ENCODE measurements at regions not wholly inside any gene's neighbourhood (a gene's known extent, or its start where the extent isn't known, plus 50 kb on each side); places are given as distances from the start of the nearest gene placed in this dataset.

DNA sequence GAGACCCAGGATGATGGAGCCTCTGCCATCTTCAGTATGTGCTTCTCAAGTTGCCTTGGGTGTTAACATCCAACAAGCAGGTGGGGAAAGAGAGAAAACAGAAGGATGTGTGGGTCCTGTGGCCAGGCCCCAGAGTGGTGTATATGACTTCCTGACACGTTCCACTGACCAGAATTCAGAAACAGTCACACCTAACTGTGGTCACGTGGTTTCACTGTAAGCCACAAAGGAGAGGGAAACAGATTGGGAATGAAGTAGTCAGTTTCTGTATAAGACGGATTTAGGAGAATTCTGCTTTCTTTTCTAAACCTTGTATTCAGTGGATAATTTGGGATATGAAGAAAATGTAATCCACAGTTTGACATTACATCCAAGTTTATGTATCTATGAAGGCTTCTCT is 454.1 kb upstream of the IL12A start:
- no peaks in the 10 kb centered on the region for H3K9me3 ChIP-seq

GRCh38 chr3:159536876-159537275 is 451.8 kb upstream of the IL12A start:
- no peak for TF ChIP-seq CTCF (IDR thresholded peaks at IDR 0.05)
- no peak overlapping the region for H3K4me3 ChIP-seq
- no peak overlapping the region for H3K27ac ChIP-seq
- no peaks in the 10 kb centered on the region for H3K4me1 ChIP-seq
- no peaks in the 10 kb centered on the region for H3K36me3 ChIP-seq
- intact Hi-C loops (cut with DNase I): no loop called here
- DNase-seq (ENCODE audit: low spot score in 2 of 2): no peak
- H3K27me3 ChIP-seq: no peaks in the 10 kb centered on the region
- no peaks in the 10 kb centered on the region for H3K9me3 ChIP-seq

More for the DNA sequence above, 454.1 kb upstream of the IL12A start:
- Histone ChIP-seq H3K27me3 (no peaks in the 10 kb centered on the region), H3K36me3 (no peaks in the 10 kb centered on the region), H3K4me1 (no peaks in the 10 kb centered on the region), H3K27ac (no peak overlapping the region), H3K4me3 (no peak overlapping the region)
- DNase-seq (ENCODE audit: low spot score in 2 of 2): no peak
- TF ChIP-seq CTCF (IDR thresholded peaks at IDR 0.05): no peak
- intact Hi-C loops (cut with DNase I): no loop called here

DNA sequence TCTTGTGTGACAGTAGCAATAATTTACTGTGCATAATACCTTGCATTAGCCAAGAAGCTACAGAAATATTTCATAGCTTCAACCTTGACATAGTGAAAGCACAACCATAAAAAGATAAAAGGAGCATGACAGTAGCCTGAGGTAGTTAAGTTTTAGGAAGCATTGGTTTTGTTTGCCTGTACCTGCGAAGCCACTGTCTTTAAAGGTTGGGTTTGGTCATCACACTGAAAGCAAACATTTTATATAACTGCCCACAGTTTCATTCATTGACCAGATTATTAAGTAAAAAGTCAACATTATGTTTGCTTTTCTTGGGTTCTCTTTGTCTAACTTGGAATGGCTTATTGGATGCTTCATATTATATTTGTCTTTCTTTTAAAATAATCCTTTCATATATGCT is 450.1 kb upstream of the IL12A start:
- H3K27ac ChIP-seq: no peak overlapping the region
- no peaks in the 10 kb centered on the region for H3K27me3 ChIP-seq
- DNase-seq (ENCODE audit: low spot score in 2 of 2): no peak
- H3K36me3 ChIP-seq: no peaks in the 10 kb centered on the region
- no peaks in the 10 kb centered on the region for H3K9me3 ChIP-seq
- no peaks in the 10 kb centered on the region for H3K4me1 ChIP-seq
- TF ChIP-seq CTCF (IDR thresholded peaks at IDR 0.05): no peak
- intact Hi-C loops (cut with DNase I): no loop called here
- no peak overlapping the region for H3K4me3 ChIP-seq

DNA sequence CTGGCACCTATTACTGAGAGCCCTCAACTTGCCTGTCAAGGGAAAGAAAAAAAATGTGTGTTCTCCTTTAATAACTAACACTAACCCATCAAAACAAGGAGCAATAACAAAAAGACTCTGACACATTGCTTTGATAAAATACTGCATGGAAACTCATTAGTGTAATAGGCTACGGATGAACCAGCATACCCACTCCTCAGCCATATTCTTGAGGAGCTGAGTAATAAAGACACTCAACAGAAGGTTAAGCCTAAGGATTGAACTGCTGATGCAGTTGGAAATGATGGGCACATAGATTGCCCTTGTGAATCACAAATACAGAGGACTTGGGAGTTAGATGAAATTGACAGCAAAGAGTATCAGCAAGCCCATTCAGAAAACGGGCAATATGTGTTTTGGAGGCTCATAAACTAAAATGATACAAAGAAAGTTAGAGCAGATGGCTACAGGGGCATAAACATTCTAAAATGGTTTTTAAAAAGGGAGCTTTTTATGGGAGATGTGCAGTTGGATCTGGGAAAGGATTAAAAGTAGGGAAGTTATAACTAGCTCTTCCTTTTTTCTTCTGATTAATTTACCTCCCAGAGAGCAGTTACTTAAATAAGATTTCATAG is 447.6 kb upstream of the IL12A start:
- TF ChIP-seq CTCF (IDR thresholded peaks at IDR 0.05): no peak
- intact Hi-C loops (cut with DNase I): no loop called here
- Histone ChIP-seq H3K27ac (no peak overlapping the region), H3K9me3 (no peaks in the 10 kb centered on the region), H3K4me1 (no peaks in the 10 kb centered on the region), H3K36me3 (no peaks in the 10 kb centered on the region), H3K4me3 (no peak overlapping the region), H3K27me3 (no peaks in the 10 kb centered on the region)
- no peak for DNase-seq (ENCODE audit: low spot score in 2 of 2)

- no peaks in the 10 kb centered on the region for H3K27me3 ChIP-seq
- no peaks in the 10 kb centered on the region for H3K4me1 ChIP-seq
- DNase-seq (ENCODE audit: low spot score in 2 of 2): no peak
- H3K27ac ChIP-seq: no peak overlapping the region
- H3K36me3 ChIP-seq: no peaks in the 10 kb centered on the region
- TF ChIP-seq CTCF (IDR thresholded peaks at IDR 0.05): no peak
- intact Hi-C loops (cut with DNase I): no loop called here
- no peak overlapping the region for H3K4me3 ChIP-seq
- no peaks in the 10 kb centered on the region for H3K9me3 ChIP-seq
These were observed 439.8 kb upstream of the IL12A start for GRCh38 chr3:159548675-159549335.
